Glutamatergic neuron (in vitro differentiated cells): ENCODE measurements at regions not wholly inside any gene's neighbourhood (a gene's known extent, or its start where the extent isn't known, plus 50 kb on each side); places are given as distances from the start of the nearest gene placed in this dataset.

Experiments
- DNase-seq: peaks from one replicate; pipeline ENCODE4 v3.0.0; 2022
- H3K27ac Mint-ChIP-seq: one replicate; pipeline ENCODE4 v1.8.0; 2020; ENCODE audit warnings: mild to moderate bottlenecking, mixed read lengths, inconsistent platforms; ENCODE audit not compliant: unreplicated experiment
- H3K27me3 Mint-ChIP-seq: one replicate; pipeline ENCODE4 v1.8.0; 2020; ENCODE audit warnings: mild to moderate bottlenecking, moderate library complexity, mixed read lengths, inconsistent platforms; ENCODE audit not compliant: unreplicated experiment
- H3K36me3 Mint-ChIP-seq: one replicate; pipeline ENCODE4 v1.8.0; 2020; ENCODE audit warnings: mild to moderate bottlenecking, mixed read lengths, inconsistent platforms; ENCODE audit not compliant: unreplicated experiment
- H3K4me1 Mint-ChIP-seq: one replicate; pipeline ENCODE4 v1.8.0; 2020; ENCODE audit warnings: mild to moderate bottlenecking, low read depth, mixed read lengths, inconsistent platforms; ENCODE audit not compliant: unreplicated experiment
- H3K4me3 Mint-ChIP-seq: one replicate; pipeline ENCODE4 v1.8.0; 2020; ENCODE audit warnings: mild to moderate bottlenecking, mixed read lengths, inconsistent platforms; ENCODE audit not compliant: unreplicated experiment
- H3K9me3 Mint-ChIP-seq: one replicate; pipeline ENCODE4 v1.8.0; 2020; ENCODE audit warnings: mild to moderate bottlenecking, moderate library complexity, mixed read lengths, inconsistent platforms; ENCODE audit not compliant: unreplicated experiment
- TF ChIP-seq, protein P1 (sequence below): fragments of 200-600 bp; sonication (generic); IDR thresholded peaks from one replicate; pipeline ENCODE4 v1.5.0; 2021; ENCODE audit not compliant: partially characterized antibody, unreplicated experiment

DNA sequence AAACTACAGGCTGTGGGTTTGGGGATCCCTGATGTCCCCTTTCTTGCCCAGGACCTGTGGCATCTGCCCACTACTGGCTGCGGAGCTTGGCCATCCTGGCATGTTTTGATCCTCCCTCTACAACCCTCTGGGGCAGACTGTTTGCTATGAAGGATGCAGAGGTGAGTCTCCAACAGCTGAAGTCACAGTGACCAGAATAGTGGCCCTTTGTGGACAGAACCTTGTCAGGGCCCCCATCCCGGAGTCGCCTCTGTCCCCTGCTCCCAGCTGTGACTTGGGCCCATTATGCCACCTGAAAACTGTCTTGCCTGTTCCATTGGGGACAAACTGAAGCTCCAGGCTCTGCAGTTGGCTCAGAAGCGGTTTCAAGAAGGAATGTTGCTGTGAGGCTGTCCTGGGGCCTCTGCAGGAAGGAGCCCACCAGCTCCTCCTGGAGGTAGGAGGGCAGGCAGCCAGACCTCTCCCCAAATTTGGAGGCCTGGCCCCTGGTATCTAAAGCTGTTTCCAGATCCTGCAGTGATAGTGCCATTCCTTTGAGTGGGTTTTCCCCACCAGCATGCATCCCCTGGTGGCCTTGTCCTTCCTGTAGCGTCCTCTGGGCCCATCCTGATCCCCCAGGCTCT is 93.3 kb downstream of the BARX1 start:
- Mint-ChIP-seq H3K4me1 (peaks cover 10% of the 10 kb centered on the region), H3K27ac (no peak overlapping the region), H3K9me3 (peaks cover 3% of the 10 kb centered on the region), H3K36me3 (no peaks in the 10 kb centered on the region), H3K27me3 (peaks cover 10% of the 10 kb centered on the region), H3K4me3 (no peak overlapping the region)
- TF ChIP-seq, protein P1, sequence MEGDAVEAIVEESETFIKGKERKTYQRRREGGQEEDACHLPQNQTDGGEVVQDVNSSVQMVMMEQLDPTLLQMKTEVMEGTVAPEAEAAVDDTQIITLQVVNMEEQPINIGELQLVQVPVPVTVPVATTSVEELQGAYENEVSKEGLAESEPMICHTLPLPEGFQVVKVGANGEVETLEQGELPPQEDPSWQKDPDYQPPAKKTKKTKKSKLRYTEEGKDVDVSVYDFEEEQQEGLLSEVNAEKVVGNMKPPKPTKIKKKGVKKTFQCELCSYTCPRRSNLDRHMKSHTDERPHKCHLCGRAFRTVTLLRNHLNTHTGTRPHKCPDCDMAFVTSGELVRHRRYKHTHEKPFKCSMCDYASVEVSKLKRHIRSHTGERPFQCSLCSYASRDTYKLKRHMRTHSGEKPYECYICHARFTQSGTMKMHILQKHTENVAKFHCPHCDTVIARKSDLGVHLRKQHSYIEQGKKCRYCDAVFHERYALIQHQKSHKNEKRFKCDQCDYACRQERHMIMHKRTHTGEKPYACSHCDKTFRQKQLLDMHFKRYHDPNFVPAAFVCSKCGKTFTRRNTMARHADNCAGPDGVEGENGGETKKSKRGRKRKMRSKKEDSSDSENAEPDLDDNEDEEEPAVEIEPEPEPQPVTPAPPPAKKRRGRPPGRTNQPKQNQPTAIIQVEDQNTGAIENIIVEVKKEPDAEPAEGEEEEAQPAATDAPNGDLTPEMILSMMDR = no peak
- DNase-seq = no peak

DNA sequence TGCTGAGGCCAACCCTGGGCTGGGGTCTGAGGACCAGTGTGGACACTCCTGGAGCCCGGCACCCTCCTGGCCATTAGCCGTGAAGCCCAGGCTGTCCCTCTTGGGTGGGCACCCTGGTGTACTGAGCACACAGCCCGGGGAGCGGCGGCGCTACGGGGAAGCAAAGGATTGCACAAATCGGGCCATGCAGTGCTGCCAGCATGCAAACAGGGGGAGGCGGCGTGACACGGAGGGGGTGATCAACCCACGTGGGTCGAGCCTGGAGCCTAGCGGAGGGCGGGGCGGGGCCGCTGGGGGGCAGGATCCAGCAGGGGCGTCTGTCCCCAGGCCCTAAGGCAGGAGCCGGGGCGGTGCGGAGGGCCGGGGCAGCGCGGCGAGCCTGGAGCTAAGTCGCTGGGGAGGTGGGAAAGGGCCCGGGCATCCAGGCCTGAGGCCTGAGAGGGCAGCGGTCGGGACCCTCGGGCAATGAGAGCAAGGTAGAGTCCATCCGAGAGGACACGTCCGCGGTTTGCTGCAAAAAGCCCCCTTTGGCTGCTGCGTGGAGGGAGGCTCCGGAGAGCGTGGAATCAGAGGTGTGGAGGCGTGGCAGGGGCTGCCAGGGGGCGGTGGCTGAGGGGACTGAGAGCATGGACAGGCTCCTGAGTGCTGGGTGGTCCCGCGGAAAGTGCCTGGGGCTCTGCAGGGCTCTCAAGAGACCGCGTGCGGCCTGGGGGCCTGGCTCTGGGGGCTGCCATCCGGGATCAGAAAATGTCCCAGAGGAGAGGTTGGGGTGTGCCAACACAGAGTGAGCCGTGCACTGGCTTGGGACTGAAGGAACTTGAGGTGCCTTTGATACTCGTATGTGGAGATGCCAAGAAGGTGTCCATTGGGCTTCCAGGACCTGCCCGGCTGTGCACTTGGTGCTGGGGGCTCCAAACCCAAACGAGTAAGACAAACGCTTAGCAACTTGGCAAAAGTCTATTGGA is 94.2 kb downstream of the BARX1 start:
- peaks cover 10% of the 10 kb centered on the region for H3K27me3 Mint-ChIP-seq
- H3K4me3 Mint-ChIP-seq = no peak overlapping the region
- peaks cover 10% of the 10 kb centered on the region for H3K4me1 Mint-ChIP-seq
- H3K9me3 Mint-ChIP-seq = peaks cover 3% of the 10 kb centered on the region
- DNase-seq = no peak
- no peak overlapping the region for H3K27ac Mint-ChIP-seq
- TF ChIP-seq, protein P1 = no peak
- no peaks in the 10 kb centered on the region for H3K36me3 Mint-ChIP-seq

DNA sequence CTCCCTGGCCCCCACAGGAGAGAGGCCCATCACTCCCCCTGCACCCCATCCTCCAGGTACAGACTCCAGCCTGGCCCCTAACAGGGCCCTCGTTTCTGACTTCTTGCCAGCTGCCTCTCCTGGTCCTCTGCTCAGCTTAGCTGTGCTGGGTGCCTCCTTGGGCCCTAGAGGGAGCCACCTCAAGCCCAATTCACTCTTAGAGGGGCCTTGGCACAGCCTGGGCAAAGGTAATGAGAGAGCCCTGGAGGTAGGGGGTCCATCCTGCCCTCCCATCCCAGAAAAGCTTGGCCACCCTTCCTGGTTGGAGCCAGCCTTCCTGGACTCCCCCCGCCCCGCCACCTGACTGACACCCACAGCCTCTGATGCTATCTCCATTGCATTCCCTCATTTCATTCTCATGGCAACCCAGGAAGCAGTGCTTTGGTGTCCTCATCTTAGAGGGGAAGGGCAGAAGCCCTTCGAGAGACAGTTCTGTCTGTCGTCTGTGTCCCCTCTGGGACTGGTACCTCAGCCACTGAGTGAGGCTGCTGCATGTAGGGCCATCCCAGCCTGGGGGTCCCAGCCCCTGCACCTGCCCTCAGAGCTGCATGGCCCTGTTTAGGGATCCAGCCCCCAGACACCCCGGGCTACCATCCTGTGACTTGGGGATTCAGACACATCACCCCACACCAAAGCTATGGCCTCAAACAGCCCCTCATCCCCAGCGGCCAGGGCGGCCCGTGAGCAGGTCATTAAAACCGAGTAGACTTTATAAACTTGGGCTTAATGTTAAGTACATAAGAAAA is 95.5 kb downstream of the BARX1 start:
- Mint-ChIP-seq H3K36me3 (no peaks in the 10 kb centered on the region), H3K27me3 (peaks cover 8% of the 10 kb centered on the region), H3K9me3 (peaks cover 3% of the 10 kb centered on the region), H3K27ac (no peak overlapping the region), H3K4me3 (no peak overlapping the region), H3K4me1 (peaks cover 8% of the 10 kb centered on the region)
- no peak for DNase-seq
- TF ChIP-seq, protein P1 = no peak

DNA sequence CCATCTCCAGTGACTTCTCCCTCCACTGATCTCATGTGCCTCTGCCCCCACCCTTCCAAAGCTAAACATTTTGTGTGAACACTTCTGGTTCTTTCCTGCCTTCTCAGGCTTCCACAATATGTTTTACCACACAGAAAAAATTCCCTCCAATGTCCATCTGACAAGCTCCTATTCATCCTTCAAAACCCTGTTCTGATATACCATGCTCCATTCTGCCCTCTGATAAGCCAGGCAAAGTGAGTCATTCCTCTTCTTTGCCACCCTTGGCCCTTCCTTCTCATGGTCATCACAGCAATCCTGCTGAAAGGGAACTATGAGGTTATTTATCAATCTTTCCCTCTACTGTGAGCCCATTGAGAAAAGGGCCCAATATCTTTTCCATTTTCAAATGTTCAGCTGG is 97.6 kb downstream of the BARX1 start:
- Mint-ChIP-seq H3K27ac (no peak overlapping the region), H3K9me3 (no peaks in the 10 kb centered on the region), H3K36me3 (no peaks in the 10 kb centered on the region), H3K4me3 (no peak overlapping the region), H3K4me1 (peaks cover 2% of the 10 kb centered on the region), H3K27me3 (peaks cover 6% of the 10 kb centered on the region)
- TF ChIP-seq, protein P1 = no peak
- DNase-seq = no peak
